ENCODE measurements at regions not wholly inside any gene's neighbourhood (a gene's known extent, or its start where the extent isn't known, plus 50 kb on each side); places are given as distances from the start of the nearest gene placed in this dataset.

- no peak for DNase-seq (ENCODE audit: low read depth)
Measured at GRCh38 chr5:167866797-167867196, 424.6 kb upstream of the WWC1 start.

GRCh38 chr5:167867281-167867680, 424.2 kb upstream of the WWC1 start:
- no peak for DNase-seq (ENCODE audit: low read depth)

GRCh38 chr5:167869125-167869524, 422.3 kb upstream of the WWC1 start:
- DNase-seq (ENCODE audit: low read depth) = no peak

GRCh38 chr5:167870055-167870454, 421.4 kb upstream of the WWC1 start:
- no peak for DNase-seq (ENCODE audit: low read depth)

GRCh38 chr5:167871091-167871490, 420.4 kb upstream of the WWC1 start:
- no peak for DNase-seq (ENCODE audit: low read depth)

- DNase-seq (ENCODE audit: low read depth) = no peak
Measured at GRCh38 chr5:167872791-167873190, 418.7 kb upstream of the WWC1 start.

GRCh38 chr5:167877114-167877722, 414.2 kb upstream of the WWC1 start:
- no peak for DNase-seq (ENCODE audit: low read depth)

GRCh38 chr5:167877924-167878323, 413.5 kb upstream of the WWC1 start:
- DNase-seq (ENCODE audit: low read depth) = no peak

GRCh38 chr5:167880420-167880819, 411.0 kb upstream of the WWC1 start:
- DNase-seq (ENCODE audit: low read depth) = no peak

GRCh38 chr5:167881041-167881440, 410.4 kb upstream of the WWC1 start:
- DNase-seq (ENCODE audit: low read depth) = no peak

- DNase-seq (ENCODE audit: low read depth) = no peak
Measured at GRCh38 chr5:167886196-167886595, 405.2 kb upstream of the WWC1 start.

- DNase-seq (ENCODE audit: low read depth) = no peak
Measured at GRCh38 chr5:167888393-167888792, 403.1 kb upstream of the WWC1 start.

- DNase-seq (ENCODE audit: low read depth) = no peak
Measured at GRCh38 chr5:167889276-167889675, 402.2 kb upstream of the WWC1 start.

- DNase-seq (ENCODE audit: low read depth) = no peak
Measured at GRCh38 chr5:167892352-167893115, 398.9 kb upstream of the WWC1 start.

GRCh38 chr5:167893271-167893670, 398.2 kb upstream of the WWC1 start:
- DNase-seq (ENCODE audit: low read depth) = no peak

- DNase-seq (ENCODE audit: low read depth) = no peak
Measured at GRCh38 chr5:167894631-167895472, 396.6 kb upstream of the WWC1 start.

GRCh38 chr5:167895899-167896659, 395.4 kb upstream of the WWC1 start:
- no peak for DNase-seq (ENCODE audit: low read depth)

- DNase-seq (ENCODE audit: low read depth) = no peak
Measured at GRCh38 chr5:167896814-167897213, 394.6 kb upstream of the WWC1 start.

GRCh38 chr5:167897371-167897770, 394.1 kb upstream of the WWC1 start:
- DNase-seq (ENCODE audit: low read depth) = no peak

- DNase-seq (ENCODE audit: low read depth) = no peak
Measured at GRCh38 chr5:167898361-167899042, 392.9 kb upstream of the WWC1 start.

GRCh38 chr5:167899490-167900070, 391.9 kb upstream of the WWC1 start:
- DNase-seq (ENCODE audit: low read depth) = no peak
